ES-I3 (cell line): ENCODE measurements at regions not wholly inside any gene's neighbourhood (a gene's known extent, or its start where the extent isn't known, plus 50 kb on each side); places are given as distances from the start of the nearest gene placed in this dataset.

Experiments
- H3K36me3 ChIP-seq: 2 replicates; pipeline ENCODE4 v1.6.1; 2013; ENCODE audit warnings: mild to moderate bottlenecking, low read length, control low read depth, moderate library complexity; ENCODE audit not compliant: insufficient read depth
- H3K4me1 ChIP-seq: 2 replicates; pipeline ENCODE4 v1.6.1; 2013; ENCODE audit warnings: mild to moderate bottlenecking, control low read depth, low read length; ENCODE audit not compliant: insufficient read depth
- H3K9ac ChIP-seq: 2 replicates; pipeline ENCODE4 v1.6.1; 2013; ENCODE audit warnings: low read depth, mild to moderate bottlenecking, low read length, moderate library complexity
- H3K9me3 ChIP-seq: 2 replicates; pipeline ENCODE4 v1.6.1; 2013; ENCODE audit warnings: mild to moderate bottlenecking, low read length, moderate library complexity; ENCODE audit not compliant: control insufficient read depth, insufficient read depth

DNA sequence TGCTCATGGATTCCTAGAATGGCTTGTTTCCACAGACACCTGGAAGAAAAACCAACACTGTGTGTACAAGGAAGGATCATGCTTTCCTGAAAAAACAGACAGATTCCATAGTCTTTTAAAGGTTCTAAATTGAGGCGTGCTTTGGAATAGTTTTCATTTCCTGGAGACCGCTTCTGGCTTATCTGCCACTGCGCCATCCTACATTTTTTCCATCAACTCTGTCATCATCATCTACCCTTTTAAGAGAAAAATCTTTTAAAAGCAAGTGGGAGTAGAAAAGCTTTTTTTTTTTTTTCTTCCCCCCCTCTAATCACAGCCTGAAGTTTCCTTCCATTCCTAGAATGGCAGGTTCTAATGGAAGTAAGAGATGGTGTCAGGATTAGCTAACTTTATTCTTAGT is 379.4 kb upstream of the C2CD4B start:
- Histone ChIP-seq H3K4me1 (no peaks in the 10 kb centered on the region), H3K9me3 (no peaks in the 10 kb centered on the region; the same call in 1 of the 2 replicates), H3K9ac (no peak overlapping the region), H3K36me3 (no peaks in the 10 kb centered on the region)

DNA sequence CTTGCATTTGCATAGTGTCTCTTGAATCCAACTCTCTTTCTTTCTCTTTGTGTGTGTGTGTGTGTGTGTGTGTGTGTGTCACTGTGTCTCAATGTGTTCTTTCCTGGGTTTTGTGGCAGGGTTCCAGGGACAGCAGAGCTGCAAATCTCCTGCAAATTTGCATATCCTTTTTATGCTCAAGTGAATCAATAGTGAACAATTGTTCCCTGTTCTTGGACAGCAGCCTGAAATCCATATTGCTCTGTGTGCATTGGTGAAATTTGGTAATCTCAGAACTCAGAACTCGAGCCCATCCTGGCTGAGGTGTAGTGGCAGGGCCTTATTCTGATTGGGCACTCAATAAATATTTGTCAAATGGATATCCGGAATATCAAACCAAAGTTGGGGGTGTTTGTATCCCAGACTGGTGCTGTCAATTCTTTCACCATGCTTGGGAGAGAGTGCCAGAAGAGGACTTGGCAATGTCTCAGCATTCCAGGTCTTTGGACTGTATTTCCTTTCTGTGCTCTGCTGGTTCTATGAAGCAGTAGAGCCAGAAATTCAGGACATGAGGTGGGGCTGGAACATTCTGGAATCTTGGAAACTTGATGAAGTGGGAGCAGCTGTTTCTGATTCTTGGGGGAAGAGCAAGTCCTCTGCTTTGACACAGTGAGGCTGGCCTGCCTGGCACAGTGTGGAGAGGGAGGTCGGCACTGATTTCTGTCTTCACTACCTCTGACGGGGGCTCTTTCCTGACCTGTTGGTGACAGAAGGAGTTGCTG is 380.6 kb upstream of the C2CD4B start:
- Histone ChIP-seq H3K9ac (no peak overlapping the region), H3K4me1 (no peaks in the 10 kb centered on the region), H3K9me3 (no peaks in the 10 kb centered on the region; the same call in 1 of the 2 replicates), H3K36me3 (no peaks in the 10 kb centered on the region)

DNA sequence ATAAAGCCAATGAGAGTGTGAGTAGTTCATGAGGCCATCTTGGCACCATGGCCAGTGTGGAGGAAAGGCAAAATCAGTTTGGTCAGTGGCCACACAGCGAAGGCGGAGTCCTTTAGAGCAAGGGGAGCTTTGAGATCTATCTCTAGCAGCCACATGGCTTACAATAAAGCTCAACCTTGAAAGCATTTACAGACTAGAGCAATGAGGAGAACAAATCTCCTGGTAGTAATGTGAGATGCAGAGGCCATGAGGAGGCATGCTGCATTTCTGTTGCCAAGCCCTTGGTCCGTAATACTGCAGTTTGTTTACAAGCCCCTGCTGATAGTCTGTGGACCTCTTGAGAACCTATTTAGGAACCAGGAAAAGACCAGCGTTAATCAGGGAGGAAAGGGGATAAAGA is 381.5 kb upstream of the C2CD4B start:
- H3K9ac ChIP-seq: no peak overlapping the region
- H3K36me3 ChIP-seq: no peaks in the 10 kb centered on the region
- no peaks in the 10 kb centered on the region for H3K4me1 ChIP-seq
- no peaks in the 10 kb centered on the region for H3K9me3 ChIP-seq

DNA sequence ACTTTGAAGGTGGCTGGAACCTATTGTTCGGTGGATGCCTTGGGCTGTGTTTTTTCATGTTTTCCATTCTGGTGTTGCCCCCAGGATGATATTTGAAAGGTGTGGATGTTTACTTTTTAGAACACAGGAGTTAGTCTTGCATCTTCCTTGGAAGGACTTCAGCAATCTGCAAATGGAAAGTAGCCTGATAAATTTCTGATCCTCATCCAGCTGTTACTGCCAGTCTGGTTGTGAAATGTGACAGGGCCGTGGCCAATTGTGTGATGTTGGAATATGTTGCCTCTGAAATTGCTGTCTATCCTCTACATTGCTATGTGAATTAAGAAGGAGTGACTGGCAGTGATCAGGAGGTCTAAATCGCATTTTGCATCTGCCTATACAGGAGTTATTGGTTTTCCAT is 382.5 kb upstream of the C2CD4B start:
- Histone ChIP-seq H3K36me3 (no peaks in the 10 kb centered on the region), H3K4me1 (no peaks in the 10 kb centered on the region), H3K9ac (no peak overlapping the region), H3K9me3 (no peaks in the 10 kb centered on the region)

DNA sequence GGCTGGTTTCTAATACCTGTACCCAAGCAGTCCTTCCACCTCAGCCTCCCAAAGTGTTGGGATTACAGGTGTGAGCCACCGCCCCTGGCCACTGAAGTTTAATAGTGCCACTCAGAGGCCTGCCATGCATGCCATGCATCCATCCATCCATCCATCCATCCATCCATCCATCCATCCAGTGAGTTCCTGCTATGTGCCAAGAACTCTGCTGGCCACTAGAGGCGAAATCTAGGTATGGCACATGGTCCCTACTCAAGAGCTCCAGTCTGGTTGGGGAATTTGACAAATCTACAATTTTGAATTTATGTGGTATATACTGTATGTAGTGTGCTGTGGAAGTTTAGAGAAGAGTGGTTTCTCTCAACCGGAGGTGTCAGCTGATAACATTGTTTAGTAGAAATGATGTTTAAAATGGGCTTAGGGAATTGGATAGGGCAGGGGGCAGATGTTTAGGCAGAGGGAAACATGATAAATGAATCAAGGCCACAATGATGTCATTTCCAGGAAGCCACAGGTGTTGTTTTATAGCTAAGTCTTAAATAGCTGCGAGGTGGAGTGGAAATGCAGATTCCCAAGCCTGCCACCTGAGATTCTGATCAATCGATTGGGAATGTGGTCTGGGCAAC is 384.4 kb upstream of the C2CD4B start:
- Histone ChIP-seq H3K4me1 (no peaks in the 10 kb centered on the region), H3K9me3 (no peaks in the 10 kb centered on the region), H3K9ac (no peak overlapping the region), H3K36me3 (no peaks in the 10 kb centered on the region)

DNA sequence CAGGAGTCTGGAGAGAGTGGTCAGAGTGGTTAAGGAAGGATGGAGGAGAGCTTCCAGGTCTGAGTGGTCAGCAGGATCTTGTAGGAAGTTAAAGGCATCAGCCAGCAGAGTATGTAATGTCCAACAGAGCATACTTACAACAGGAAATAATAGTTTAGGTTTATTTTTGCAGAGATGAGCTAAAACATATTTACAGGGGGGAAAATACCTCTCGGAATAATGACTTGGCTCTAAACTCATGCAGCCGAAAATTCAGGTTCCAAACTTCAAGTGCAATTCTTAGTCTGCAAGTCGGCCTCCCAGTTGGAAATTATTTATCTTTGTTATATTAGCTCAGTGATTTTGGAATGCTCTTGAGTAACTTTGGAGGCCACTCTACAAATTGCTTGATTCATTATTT is 385.0 kb upstream of the C2CD4B start:
- H3K4me1 ChIP-seq: no peaks in the 10 kb centered on the region
- H3K36me3 ChIP-seq: no peaks in the 10 kb centered on the region
- H3K9ac ChIP-seq: no peak overlapping the region
- H3K9me3 ChIP-seq: no peaks in the 10 kb centered on the region

DNA sequence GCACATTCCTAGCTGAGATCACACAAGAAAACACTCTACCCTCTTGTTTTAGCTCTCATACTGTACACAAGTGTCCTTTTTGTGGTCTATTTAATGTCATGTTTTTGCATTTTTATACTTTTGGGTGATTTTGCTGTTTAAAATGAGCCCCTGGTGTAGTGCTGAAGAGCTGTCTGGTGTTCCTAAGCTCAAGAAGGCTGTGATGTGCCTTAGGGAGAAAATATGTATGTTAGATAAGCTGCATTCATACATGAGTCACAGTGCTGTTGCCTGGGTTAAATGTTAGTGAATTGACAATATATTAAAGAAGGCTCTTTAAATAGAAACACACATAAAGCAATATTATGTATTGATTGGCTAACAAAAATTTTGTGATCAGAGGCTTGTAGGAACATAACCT is 387.4 kb upstream of the C2CD4B start:
- Histone ChIP-seq H3K9me3 (no peaks in the 10 kb centered on the region), H3K4me1 (no peaks in the 10 kb centered on the region), H3K36me3 (no peaks in the 10 kb centered on the region), H3K9ac (no peak overlapping the region)

DNA sequence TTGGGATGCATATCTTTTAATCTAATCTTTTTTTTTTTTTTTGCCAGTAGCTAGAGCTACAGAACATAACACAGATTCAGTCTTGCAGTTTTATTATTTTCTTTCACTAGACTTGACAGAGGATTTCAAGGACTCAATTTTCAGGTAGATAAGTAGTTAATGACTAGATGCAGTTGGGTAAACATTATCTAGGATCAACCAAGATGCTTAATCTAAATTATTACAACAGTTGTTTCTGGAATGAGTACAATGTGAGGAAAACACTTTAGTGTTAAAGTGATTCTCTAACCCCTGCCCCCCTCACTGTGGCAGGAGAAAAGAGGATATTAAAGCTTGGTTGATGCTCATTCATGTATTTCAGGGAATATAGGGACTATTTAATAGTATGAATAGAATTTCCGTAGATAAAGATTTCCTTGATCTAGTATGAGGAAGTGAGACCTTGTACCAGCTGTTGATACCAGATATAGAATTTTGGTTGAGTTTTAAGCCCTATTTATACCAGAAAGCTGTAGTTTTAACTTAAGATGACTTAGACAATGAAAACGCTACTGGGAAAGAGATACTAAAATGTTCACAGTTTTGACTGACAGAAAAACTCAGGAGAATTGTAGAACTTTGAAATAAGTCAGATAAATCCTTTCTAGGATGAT is 389.0 kb upstream of the C2CD4B start:
- H3K4me1 ChIP-seq: no peaks in the 10 kb centered on the region; the same call in 1 of the 2 replicates

DNA sequence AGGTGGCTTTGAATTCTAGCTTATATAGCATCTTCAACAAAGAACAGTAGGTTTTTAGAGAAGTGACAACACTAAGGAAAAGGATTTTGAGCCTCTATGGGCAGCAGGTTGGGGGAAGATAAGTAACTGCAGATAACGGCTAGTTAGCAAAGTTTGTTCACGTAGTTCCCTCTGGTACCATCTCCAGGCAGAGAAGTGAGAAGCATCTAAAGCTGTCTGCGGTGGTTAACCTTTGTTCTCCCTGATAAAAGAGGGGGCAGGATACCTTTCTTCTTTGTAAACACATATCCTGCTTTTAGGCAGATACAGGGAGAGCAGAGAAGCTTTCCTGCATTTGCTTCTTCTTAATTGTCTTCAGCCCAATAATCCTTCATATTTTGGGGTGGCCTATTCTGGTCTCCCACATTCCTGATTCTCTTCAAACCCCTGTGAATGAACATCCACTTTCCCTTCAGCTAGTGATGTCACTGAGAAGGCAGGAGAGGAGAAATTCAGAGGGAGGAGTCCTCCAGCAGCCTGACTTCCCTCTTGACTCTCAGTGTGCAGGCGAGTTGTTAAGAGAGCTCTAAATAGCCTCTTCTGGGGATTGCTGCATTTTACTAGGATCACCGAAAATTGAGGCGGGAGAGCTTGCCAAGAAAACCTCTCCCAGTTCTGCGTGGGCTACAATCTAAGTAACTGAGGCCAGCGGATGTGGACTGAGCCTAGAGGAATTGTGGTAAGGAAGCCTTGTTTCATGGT is 393.7 kb upstream of the C2CD4B start:
- Histone ChIP-seq H3K9me3 (no peaks in the 10 kb centered on the region), H3K36me3 (no peaks in the 10 kb centered on the region), H3K9ac (no peak overlapping the region), H3K4me1 (no peaks in the 10 kb centered on the region; the same call in 1 of the 2 replicates)

More for the DNA sequence above, 389.0 kb upstream of the C2CD4B start:
- no peaks in the 10 kb centered on the region for H3K36me3 ChIP-seq
- no peaks in the 10 kb centered on the region for H3K9me3 ChIP-seq
- no peak overlapping the region for H3K9ac ChIP-seq

DNA sequence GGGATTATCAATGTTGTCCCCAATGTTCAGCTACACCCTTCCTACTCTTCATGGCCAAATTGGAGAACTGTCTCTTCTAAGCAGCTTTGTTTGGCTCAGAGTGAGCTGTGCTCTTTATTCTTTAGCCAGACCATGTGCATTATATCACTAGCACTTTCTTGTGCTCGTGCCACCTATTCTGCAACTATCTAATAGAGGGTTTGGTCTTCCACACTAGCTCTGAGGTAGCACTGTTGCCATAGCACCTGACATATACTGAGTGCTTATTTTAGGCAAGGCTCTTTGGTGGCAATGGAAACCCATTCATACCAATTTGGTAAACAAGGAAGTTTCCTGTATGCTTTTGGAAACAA is 394.3 kb upstream of the C2CD4B start:
- no peak overlapping the region for H3K9ac ChIP-seq

DNA sequence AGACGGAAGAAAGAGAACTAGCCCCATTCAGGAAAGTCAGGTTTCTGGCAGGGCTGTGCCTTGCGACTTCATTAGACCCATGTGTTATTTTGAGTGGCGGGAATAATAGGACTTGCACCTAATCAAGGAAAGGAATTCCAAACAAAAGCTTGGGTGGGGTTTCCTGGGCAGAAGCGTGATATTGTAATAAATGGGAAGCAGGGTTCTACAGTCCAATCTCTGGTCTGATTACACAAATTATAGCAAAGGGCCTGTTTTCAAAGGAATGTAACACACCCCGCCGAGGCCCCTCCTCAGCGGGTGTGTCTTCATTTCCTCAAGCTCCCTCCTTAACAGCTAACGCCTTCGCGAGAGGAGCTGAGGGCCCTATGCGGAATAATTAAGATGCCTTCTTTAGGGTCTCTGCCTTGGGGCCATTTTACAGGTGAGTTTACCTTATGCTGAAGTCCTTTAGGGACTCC is 396.0 kb upstream of the C2CD4B start:
- Histone ChIP-seq H3K9me3 (no peaks in the 10 kb centered on the region), H3K36me3 (no peaks in the 10 kb centered on the region), H3K4me1 (no peaks in the 10 kb centered on the region; the same call in 1 of the 2 replicates), H3K9ac (no peak overlapping the region)

More for the DNA sequence above, 394.3 kb upstream of the C2CD4B start:
- Histone ChIP-seq H3K4me1 (no peaks in the 10 kb centered on the region; the same call in 1 of the 2 replicates), H3K9me3 (no peaks in the 10 kb centered on the region), H3K36me3 (no peaks in the 10 kb centered on the region)

DNA sequence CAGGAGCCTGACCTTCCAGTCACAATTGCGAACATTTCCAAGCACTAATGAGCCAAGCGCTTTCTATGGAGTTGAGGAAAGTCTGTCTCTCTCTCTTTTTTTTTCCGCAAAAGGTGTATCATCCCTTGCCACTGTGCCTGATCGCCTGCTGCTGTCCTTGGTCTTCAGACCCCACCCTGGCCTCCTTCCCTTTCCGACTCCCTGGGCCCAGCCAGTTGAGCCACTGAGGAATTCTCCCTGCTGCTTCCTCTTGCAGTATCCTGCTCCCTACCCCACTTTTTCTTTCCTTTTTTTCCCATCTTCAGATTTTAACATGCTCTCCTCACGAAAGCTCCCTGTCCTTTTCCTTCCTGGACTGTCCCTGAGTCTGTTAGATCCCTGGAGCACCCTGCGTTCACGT is 396.5 kb upstream of the C2CD4B start:
- Histone ChIP-seq H3K9ac (no peak overlapping the region), H3K36me3 (no peaks in the 10 kb centered on the region), H3K9me3 (no peaks in the 10 kb centered on the region), H3K4me1 (no peaks in the 10 kb centered on the region; the same call in 1 of the 2 replicates)

DNA sequence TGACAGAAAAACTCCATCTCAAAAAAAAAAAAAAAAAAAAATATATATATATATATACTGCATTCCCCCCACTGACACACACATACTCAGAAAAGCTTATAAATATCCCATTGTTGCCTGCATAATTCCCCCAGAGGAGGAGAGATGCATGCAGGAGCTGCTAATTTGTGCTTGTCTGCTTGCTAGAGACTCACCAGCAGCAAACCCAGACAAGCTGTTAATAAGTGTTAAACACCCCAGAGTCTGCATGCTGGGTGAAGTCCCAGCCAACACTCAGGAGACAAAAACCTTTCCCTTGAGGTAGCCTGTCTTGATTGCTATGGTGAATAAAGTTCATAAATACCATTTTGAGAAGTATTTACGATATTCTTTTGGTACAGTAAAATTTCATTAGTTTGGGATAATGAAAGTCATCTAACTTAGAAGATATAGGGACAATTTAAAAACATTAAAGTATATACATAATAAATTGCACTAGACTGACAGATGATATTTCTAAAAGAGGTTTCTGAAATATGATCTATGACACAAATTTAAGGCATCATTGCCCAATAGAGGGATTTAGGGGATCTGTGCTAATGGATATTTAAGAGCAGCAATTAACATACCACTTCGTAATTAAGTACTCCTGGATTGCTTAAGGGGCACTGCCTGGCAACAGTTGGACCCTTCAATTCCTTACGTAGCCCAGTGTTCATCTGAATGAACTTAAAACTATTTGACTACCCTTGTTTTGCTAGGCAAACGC is 400.0 kb upstream of the C2CD4B start:
- Histone ChIP-seq H3K9ac (no peak overlapping the region), H3K4me1 (no peaks in the 10 kb centered on the region; the same call in 1 of the 2 replicates), H3K36me3 (no peaks in the 10 kb centered on the region), H3K9me3 (no peaks in the 10 kb centered on the region)

DNA sequence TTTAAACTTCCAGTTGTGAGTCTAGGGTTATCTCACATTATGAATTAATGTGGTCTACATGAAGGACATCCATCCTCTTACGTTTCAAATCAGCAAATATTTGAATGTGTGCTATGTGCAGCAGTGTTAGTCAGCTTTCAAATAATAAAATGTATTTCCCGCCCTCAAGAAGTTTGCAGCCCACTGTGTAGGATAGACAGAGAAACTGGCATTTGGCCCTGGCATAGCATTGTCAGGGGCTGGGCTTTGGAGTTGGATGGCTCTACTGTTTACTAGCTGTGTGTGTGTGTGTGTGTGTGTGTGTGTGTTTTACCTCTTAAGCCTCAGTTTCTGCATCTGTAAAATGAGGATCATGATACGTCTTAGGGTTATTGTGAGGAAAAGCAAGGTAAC is 400.5 kb upstream of the C2CD4B start:
- Histone ChIP-seq H3K36me3 (no peaks in the 10 kb centered on the region), H3K9me3 (no peaks in the 10 kb centered on the region), H3K4me1 (no peaks in the 10 kb centered on the region; the same call in 1 of the 2 replicates), H3K9ac (no peak overlapping the region)
